ENCODE measurements at regions not wholly inside any gene's neighbourhood (a gene's known extent, or its start where the extent isn't known, plus 50 kb on each side); places are given as distances from the start of the nearest gene placed in this dataset.

- intact Hi-C loops (cut with DNase I): no loop called here
- no peak overlapping the region for H3K27ac ChIP-seq
- H3K9me3 ChIP-seq: no peaks in the 10 kb centered on the region
- H3K27me3 ChIP-seq (replicated peaks; ENCODE audit: insufficient read depth): no peaks in the 10 kb centered on the region
- 72% methylated on average over 3 of the region's 3 CpGs for WGBS
- no peak overlapping the region for H3K4me3 ChIP-seq
- H3K4me1 ChIP-seq (replicated peaks): no peaks in the 10 kb centered on the region
- no peaks in the 10 kb centered on the region for H3K36me3 ChIP-seq
- TF ChIP-seq POLR2A (IDR thresholded peaks at IDR 0.05) (no peak), POLR2AphosphoS5 (IDR thresholded peaks at IDR 0.05) (no peak), CTCF (IDR thresholded peaks at IDR 0.05) (no peak)
- no peak for DNase-seq (ENCODE audit: low spot score)
Measured at GRCh38 chr3:86865506-86865905, 125.4 kb downstream of the VGLL3 start.

DNA sequence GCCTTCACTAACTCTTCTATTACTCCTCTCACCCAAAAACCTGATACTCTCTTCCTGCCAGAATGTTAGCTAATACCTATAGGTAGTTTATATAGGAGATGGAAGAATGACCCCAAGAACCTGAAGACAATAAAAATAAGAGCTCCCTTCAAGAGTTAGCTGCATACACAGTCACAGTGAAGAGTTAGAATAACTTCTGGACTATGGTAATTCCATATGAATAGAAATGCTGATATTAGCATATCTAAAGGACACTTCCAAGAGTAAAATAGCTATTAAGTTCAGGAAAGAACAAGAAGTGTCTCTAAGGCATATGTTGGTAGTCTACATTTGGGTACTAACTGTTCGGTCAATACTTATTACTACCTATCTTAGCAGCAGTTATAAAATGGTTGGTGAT is 134.2 kb downstream of the VGLL3 start:
- Histone ChIP-seq H3K27ac (no peak overlapping the region), H3K4me3 (no peak overlapping the region), H3K9me3 (no peaks in the 10 kb centered on the region), H3K4me1 (replicated peaks) (no peaks in the 10 kb centered on the region), H3K27me3 (replicated peaks; ENCODE audit: insufficient read depth) (no peaks in the 10 kb centered on the region), H3K36me3 (no peaks in the 10 kb centered on the region)
- intact Hi-C loops (cut with DNase I): no loop called here
- no peak for TF ChIP-seq POLR2AphosphoS5 (IDR thresholded peaks at IDR 0.05)
- TF ChIP-seq POLR2A (IDR thresholded peaks at IDR 0.05): no peak
- TF ChIP-seq CTCF (IDR thresholded peaks at IDR 0.05): no peak
- 3% methylated on average over 1 of the region's 1 CpG for whole genome bisulfite sequencing
- DNase-seq (ENCODE audit: low spot score): no peak

GRCh38 chr3:86849991-86850390 is 141.0 kb downstream of the VGLL3 start:
- Histone ChIP-seq H3K4me1 (replicated peaks) (no peaks in the 10 kb centered on the region), H3K27me3 (replicated peaks; ENCODE audit: insufficient read depth) (no peaks in the 10 kb centered on the region), H3K4me3 (no peak overlapping the region), H3K27ac (no peak overlapping the region), H3K36me3 (no peaks in the 10 kb centered on the region), H3K9me3 (no peaks in the 10 kb centered on the region)
- DNase-seq (ENCODE audit: low spot score): no peak
- intact Hi-C loops (cut with DNase I): no loop called here
- WGBS: 51% methylated on average over 1 of the region's 1 CpG
- TF ChIP-seq POLR2AphosphoS5 (IDR thresholded peaks at IDR 0.05) (no peak), POLR2A (IDR thresholded peaks at IDR 0.05) (no peak), CTCF (IDR thresholded peaks at IDR 0.05) (no peak)

- Histone ChIP-seq H3K9me3 (no peaks in the 10 kb centered on the region), H3K27ac (no peak overlapping the region), H3K27me3 (replicated peaks; ENCODE audit: insufficient read depth) (no peaks in the 10 kb centered on the region), H3K4me1 (replicated peaks) (no peaks in the 10 kb centered on the region), H3K4me3 (no peak overlapping the region), H3K36me3 (no peaks in the 10 kb centered on the region)
- intact Hi-C loops (cut with DNase I): no loop called here
- DNase-seq (ENCODE audit: low spot score): no peak
- TF ChIP-seq POLR2AphosphoS5 (IDR thresholded peaks at IDR 0.05) (no peak), POLR2A (IDR thresholded peaks at IDR 0.05) (no peak), CTCF (IDR thresholded peaks at IDR 0.05) (no peak)
- WGBS: 76% methylated on average over 4 of the region's 4 CpGs
Measured at GRCh38 chr3:86845726-86846125, 145.2 kb downstream of the VGLL3 start.

- intact Hi-C loops (cut with DNase I): no loop called here
- Histone ChIP-seq H3K9me3 (no peaks in the 10 kb centered on the region), H3K27ac (no peak overlapping the region), H3K4me3 (no peak overlapping the region), H3K27me3 (replicated peaks; ENCODE audit: insufficient read depth) (no peaks in the 10 kb centered on the region), H3K4me1 (replicated peaks) (no peaks in the 10 kb centered on the region), H3K36me3 (no peaks in the 10 kb centered on the region)
- DNase-seq (ENCODE audit: low spot score): no peak
- WGBS: 76% methylated on average over 2 of the region's 2 CpGs
- no peak for TF ChIP-seq POLR2A (IDR thresholded peaks at IDR 0.05)
- no peak for TF ChIP-seq POLR2AphosphoS5 (IDR thresholded peaks at IDR 0.05)
- TF ChIP-seq CTCF (IDR thresholded peaks at IDR 0.05): no peak
Measured at GRCh38 chr3:86838927-86839326, 152.0 kb downstream of the VGLL3 start.
